ENCODE measurements at regions not wholly inside any gene's neighbourhood (a gene's known extent, or its start where the extent isn't known, plus 50 kb on each side); places are given as distances from the start of the nearest gene placed in this dataset.

DNA sequence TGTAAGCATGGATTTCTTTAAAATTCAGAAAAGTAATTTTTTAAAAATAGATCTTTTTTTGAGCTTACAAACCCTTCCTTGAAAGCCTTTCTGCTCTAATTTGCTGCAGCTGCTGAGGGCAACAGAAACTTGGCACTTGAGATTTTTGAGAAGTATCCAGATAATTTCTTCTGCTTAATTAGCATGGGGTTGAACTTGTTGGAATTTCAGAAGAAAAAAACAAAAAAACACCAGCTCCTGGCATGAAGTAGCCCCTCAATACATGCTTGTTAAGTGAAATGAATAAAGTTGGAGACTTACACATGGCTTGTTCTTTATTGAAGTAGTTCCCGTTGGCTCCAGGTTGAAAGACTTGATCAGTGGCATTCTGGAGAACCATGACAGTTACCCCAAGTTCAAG, 331.4 kb upstream of the RAG2 start:
- Mint-ChIP-seq H3K36me3 (no peaks in the 10 kb centered on the region), H3K4me1 (no peaks in the 10 kb centered on the region), H3K9me3 (peaks cover 0 to 4% (median 2%) of the 10 kb centered on the region in 7 donors), H3K27ac (no peak overlapping the region), H3K27me3 (ENCODE audit: low read depth in 3 of 3) (no peaks in the 10 kb centered on the region), H3K4me3 (no peak overlapping the region)
- H3K4me3 ChIP-seq (replicated peaks in 1 of 3; ENCODE audit: low read depth in 2 of 3, low read length in 3 of 3) = no peak overlapping the region
- no peak overlapping the region for H3K9ac ChIP-seq (ENCODE audit: insufficient read depth, low read length, poor library complexity, severe bottlenecking)
- H2AFZ ChIP-seq (ENCODE audit: insufficient read depth, low read depth, low read length, poor library complexity, severe bottlenecking) = no peak overlapping the region
- H3K4me1 ChIP-seq (ENCODE audit: control insufficient read depth in 1 of 2, insufficient read depth in 2 of 2, low read length in 2 of 2) = no peaks in the 10 kb centered on the region
- no peaks in the 10 kb centered on the region for H3K79me2 ChIP-seq (ENCODE audit: insufficient read depth, low read length)
- no peak for DNase-seq
- no peak for TF ChIP-seq CTCF (IDR thresholded peaks at IDR 0.05)
- no peaks in the 10 kb centered on the region for H4K20me1 ChIP-seq (ENCODE audit: insufficient read depth, low read length)
- H3K36me3 ChIP-seq (replicated peaks in 1 of 2; ENCODE audit: control insufficient read depth in 1 of 2, insufficient read depth in 2 of 2, low read length in 2 of 2) = no peaks in the 10 kb centered on the region
- H3K9me3 ChIP-seq (replicated peaks in 1 of 2; ENCODE audit: control insufficient read depth in 1 of 2, insufficient read depth in 1 of 2, low read length in 2 of 2) = peaks cover 4 to 5% of the 10 kb centered on the region in 2 donors
- no peaks in the 10 kb centered on the region for H3K27me3 ChIP-seq (ENCODE audit: control insufficient read depth in 2 of 2, insufficient read depth in 2 of 2, low read length in 2 of 2)
- intact Hi-C loops (cut with micrococcal nuclease) = no loop called here
- no peak overlapping the region for H3K4me2 ChIP-seq (replicated peaks; ENCODE audit: extremely low read depth, low read length, poor library complexity, severe bottlenecking)
- no CpG with 5 or more reads among the region's 1 CpG for WGBS (ENCODE audit: insufficient coverage)
- H3K27ac ChIP-seq (ENCODE audit: low read depth in 1 of 2, low read length in 2 of 2) = no peak overlapping the region

GRCh38 chr11:36928621-36929020, 330.6 kb upstream of the RAG2 start:
- Histone ChIP-seq H2AFZ (ENCODE audit: insufficient read depth, low read depth, low read length, poor library complexity, severe bottlenecking) (no peak overlapping the region), H3K4me2 (replicated peaks; ENCODE audit: extremely low read depth, low read length, poor library complexity, severe bottlenecking) (no peak overlapping the region), H3K27me3 (ENCODE audit: control insufficient read depth in 2 of 2, insufficient read depth in 2 of 2, low read length in 2 of 2) (no peaks in the 10 kb centered on the region), H3K79me2 (ENCODE audit: insufficient read depth, low read length) (no peaks in the 10 kb centered on the region), H3K36me3 (replicated peaks in 1 of 2; ENCODE audit: control insufficient read depth in 1 of 2, insufficient read depth in 2 of 2, low read length in 2 of 2) (no peaks in the 10 kb centered on the region), H3K27ac (ENCODE audit: low read depth in 1 of 2, low read length in 2 of 2) (no peak overlapping the region), H3K9ac (ENCODE audit: insufficient read depth, low read length, poor library complexity, severe bottlenecking) (no peak overlapping the region), H3K9me3 (replicated peaks in 1 of 2; ENCODE audit: control insufficient read depth in 1 of 2, insufficient read depth in 1 of 2, low read length in 2 of 2) (peaks cover 4 to 5% of the 10 kb centered on the region in 2 donors), H3K4me3 (replicated peaks in 1 of 3; ENCODE audit: low read depth in 2 of 3, low read length in 3 of 3) (no peak overlapping the region), H3K4me1 (ENCODE audit: control insufficient read depth in 1 of 2, insufficient read depth in 2 of 2, low read length in 2 of 2) (no peaks in the 10 kb centered on the region), H4K20me1 (ENCODE audit: insufficient read depth, low read length) (no peaks in the 10 kb centered on the region)
- Mint-ChIP-seq H3K36me3 (no peaks in the 10 kb centered on the region), H3K4me1 (no peaks in the 10 kb centered on the region), H3K27ac (no peak overlapping the region), H3K27me3 (ENCODE audit: low read depth in 3 of 3) (no peaks in the 10 kb centered on the region), H3K9me3 (peaks cover 0 to 4% (median 0%) of the 10 kb centered on the region in 7 donors), H3K4me3 (no peak overlapping the region)
- TF ChIP-seq CTCF (IDR thresholded peaks at IDR 0.05) = no peak
- DNase-seq = no peak
- WGBS (ENCODE audit: insufficient coverage) = no CpG with 5 or more reads among the region's 1 CpG
- intact Hi-C loops (cut with micrococcal nuclease) = no loop called here
